EH (cell line): ENCODE measurements at regions not wholly inside any gene's neighbourhood (a gene's known extent, or its start where the extent isn't known, plus 50 kb on each side); places are given as distances from the start of the nearest gene placed in this dataset.
A peak's percentile ranks its signal among the peaks of the same experiment; 100 is the strongest.
"Not testable (repeated sequence)": the region's sequence is repeated elsewhere in the genome, so short reads cannot be mapped to it uniquely, and the experiment has no call there.

Experiments used
- DNase-seq: peaks from one replicate; pipeline ENCODE4 v3.0.0-alpha.2; 2015; ENCODE audit warnings: low read depth

GRCh38 chr14:53857625-53858344, 98.8 kb downstream of the BMP4 start:
- DNase-seq = no peak

GRCh38 chr14:53855574-53855973, 101.1 kb downstream of the BMP4 start:
- no peak for DNase-seq

GRCh38 chr14:53855127-53855526, 101.5 kb downstream of the BMP4 start:
- DNase-seq = no peak

- DNase-seq = peak; percentile 71
These were observed 105.1 kb downstream of the BMP4 start for GRCh38 chr14:53851394-53852090.

GRCh38 chr14:53850714-53851296, 105.8 kb downstream of the BMP4 start:
- peak; percentile 80 for DNase-seq

- DNase-seq = no peak
These were observed 107.1 kb downstream of the BMP4 start for GRCh38 chr14:53849549-53849948.

- no peak for DNase-seq
These were observed 107.8 kb downstream of the BMP4 start for GRCh38 chr14:53848854-53849253.

GRCh38 chr14:53847881-53848280, 108.7 kb downstream of the BMP4 start:
- DNase-seq = no peak

- DNase-seq = no peak
These were observed 109.6 kb downstream of the BMP4 start for GRCh38 chr14:53847057-53847456.

- no peak for DNase-seq
These were observed 110.6 kb downstream of the BMP4 start for GRCh38 chr14:53845813-53846693.

- DNase-seq = peak; percentile 35
These were observed 113.7 kb downstream of the BMP4 start for GRCh38 chr14:53842938-53843337.

GRCh38 chr14:53841109-53842099, 115.2 kb downstream of the BMP4 start:
- no peak for DNase-seq

GRCh38 chr14:53840444-53840843, 116.2 kb downstream of the BMP4 start:
- DNase-seq = no peak

GRCh38 chr14:53838374-53838773, 118.3 kb downstream of the BMP4 start:
- no peak for DNase-seq

- not testable (repeated sequence) for DNase-seq
These were observed 119.0 kb downstream of the BMP4 start for GRCh38 chr14:53837656-53838055.

GRCh38 chr14:53836551-53836950, 120.1 kb downstream of the BMP4 start:
- DNase-seq = no peak

GRCh38 chr14:53828820-53829219, 127.8 kb downstream of the BMP4 start:
- no peak for DNase-seq

- no peak for DNase-seq
These were observed 132.6 kb downstream of the BMP4 start for GRCh38 chr14:53824061-53824460.

- DNase-seq = no peak
These were observed 142.2 kb downstream of the BMP4 start for GRCh38 chr14:53814392-53814791.

GRCh38 chr14:53810221-53810620, 146.4 kb downstream of the BMP4 start:
- no peak for DNase-seq

GRCh38 chr14:53808042-53808441, 148.6 kb downstream of the BMP4 start:
- no peak for DNase-seq
